ENCODE measurements at regions not wholly inside any gene's neighbourhood (a gene's known extent, or its start where the extent isn't known, plus 50 kb on each side); places are given as distances from the start of the nearest gene placed in this dataset.

DNA sequence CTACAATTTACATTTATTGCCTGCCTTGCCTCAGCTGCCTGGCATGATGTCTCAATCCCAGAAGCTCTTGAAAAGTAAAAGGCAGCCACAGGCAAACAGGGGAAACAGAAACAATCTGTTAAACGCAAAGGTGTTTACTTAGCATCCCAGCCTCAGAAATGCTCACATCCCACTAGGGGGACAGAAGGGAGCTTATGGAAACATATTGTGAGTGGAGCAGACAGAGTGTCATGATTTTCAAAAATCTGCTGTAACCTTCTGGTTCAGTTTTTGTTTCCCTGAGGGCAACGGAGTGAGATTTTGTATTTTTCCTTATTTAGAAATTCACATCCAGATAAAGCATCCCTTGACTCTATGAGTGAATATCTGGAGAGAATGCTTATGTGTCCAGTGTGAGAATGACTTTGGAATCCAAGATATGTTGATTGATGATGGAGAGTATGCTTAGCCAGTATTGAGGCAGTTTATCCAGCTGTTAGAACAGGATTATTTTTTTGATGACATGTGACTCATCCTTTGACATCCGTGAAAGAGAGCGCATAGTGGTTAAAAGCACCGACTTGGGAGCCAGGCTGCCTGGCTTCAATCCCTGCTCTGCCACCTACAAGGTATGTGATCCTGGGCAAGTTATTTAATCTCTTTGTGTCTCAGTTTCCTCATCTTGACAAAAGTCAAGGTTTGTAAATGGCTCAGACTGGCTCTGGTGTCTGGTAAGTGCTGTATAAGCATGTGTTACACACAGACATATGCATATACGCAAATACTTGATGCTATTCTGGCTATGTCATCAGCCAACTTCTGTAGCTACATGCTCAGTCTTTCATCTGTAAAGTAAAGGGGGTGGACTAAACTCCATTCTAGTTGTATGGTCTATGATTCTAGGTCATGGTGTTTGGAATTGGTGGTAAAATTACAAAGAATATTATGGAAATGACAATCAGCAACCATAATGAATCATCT lies 381.2 kb downstream of the RAPGEF2 start:
- Histone ChIP-seq H3K4me1 (peaks cover 0 to 6% (median 1%) of the 10 kb centered on the region in 4 donors), H3K36me3 (no peaks in the 10 kb centered on the region), H3K27me3 (peaks cover 11% of the 10 kb centered on the region), H3K9me3 (no peaks in the 10 kb centered on the region), H3K27ac (no peak overlapping the region), H3K4me3 (no peak overlapping the region)
- TF ChIP-seq EP300 (IDR thresholded peaks at IDR 0.05; ENCODE audit: low read depth) = no peak
- TF ChIP-seq, protein P1, sequence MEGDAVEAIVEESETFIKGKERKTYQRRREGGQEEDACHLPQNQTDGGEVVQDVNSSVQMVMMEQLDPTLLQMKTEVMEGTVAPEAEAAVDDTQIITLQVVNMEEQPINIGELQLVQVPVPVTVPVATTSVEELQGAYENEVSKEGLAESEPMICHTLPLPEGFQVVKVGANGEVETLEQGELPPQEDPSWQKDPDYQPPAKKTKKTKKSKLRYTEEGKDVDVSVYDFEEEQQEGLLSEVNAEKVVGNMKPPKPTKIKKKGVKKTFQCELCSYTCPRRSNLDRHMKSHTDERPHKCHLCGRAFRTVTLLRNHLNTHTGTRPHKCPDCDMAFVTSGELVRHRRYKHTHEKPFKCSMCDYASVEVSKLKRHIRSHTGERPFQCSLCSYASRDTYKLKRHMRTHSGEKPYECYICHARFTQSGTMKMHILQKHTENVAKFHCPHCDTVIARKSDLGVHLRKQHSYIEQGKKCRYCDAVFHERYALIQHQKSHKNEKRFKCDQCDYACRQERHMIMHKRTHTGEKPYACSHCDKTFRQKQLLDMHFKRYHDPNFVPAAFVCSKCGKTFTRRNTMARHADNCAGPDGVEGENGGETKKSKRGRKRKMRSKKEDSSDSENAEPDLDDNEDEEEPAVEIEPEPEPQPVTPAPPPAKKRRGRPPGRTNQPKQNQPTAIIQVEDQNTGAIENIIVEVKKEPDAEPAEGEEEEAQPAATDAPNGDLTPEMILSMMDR (IDR thresholded peaks at IDR 0.05) = no peak
- TF ChIP-seq POLR2AphosphoS5 (IDR thresholded peaks at IDR 0.05) = no peak
- no peak for TF ChIP-seq POLR2A (IDR thresholded peaks at IDR 0.05)
- in situ Hi-C loops (cut with MboI; ENCODE audit: low pct_ligation_motif_present in 1 of 4, low pct_unique_long_range_greater_than_20kb in 1 of 4, low sequenced_read_pairs in 3 of 4) = no loop called here
- 72 to 75% methylated on average over 6 of the region's 6 CpGs for whole genome bisulfite sequencing, 2 donors (ENCODE audit: low coverage in 1 of 2)
- DNase-seq = no peak
- intact Hi-C loops (cut with DNase I; ENCODE audit: low total_unique reads) = no loop called here

GRCh38 chr4:159484864-159485263 lies 382.0 kb downstream of the RAPGEF2 start:
- Histone ChIP-seq H3K36me3 (no peaks in the 10 kb centered on the region), H3K9me3 (no peaks in the 10 kb centered on the region), H3K4me1 (peaks cover 0 to 6% (median 1%) of the 10 kb centered on the region in 4 donors), H3K4me3 (no peak overlapping the region), H3K27ac (no peak overlapping the region), H3K27me3 (peaks cover 11% of the 10 kb centered on the region)
- DNase-seq = no peak
- WGBS, 2 donors (ENCODE audit: low coverage in 1 of 2) = 50 to 60% methylated on average over 2 of the region's 2 CpGs
- intact Hi-C loops (cut with DNase I; ENCODE audit: low total_unique reads) (no loop called here), in situ Hi-C loops (cut with MboI; ENCODE audit: low pct_ligation_motif_present in 1 of 4, low pct_unique_long_range_greater_than_20kb in 1 of 4, low sequenced_read_pairs in 3 of 4) (no loop called here)
- TF ChIP-seq POLR2AphosphoS5 (IDR thresholded peaks at IDR 0.05) = no peak
- no peak for TF ChIP-seq POLR2A (IDR thresholded peaks at IDR 0.05)
- no peak for TF ChIP-seq EP300 (IDR thresholded peaks at IDR 0.05; ENCODE audit: low read depth)
- TF ChIP-seq, protein P1 (IDR thresholded peaks at IDR 0.05) = no peak

- Histone ChIP-seq H3K9me3 (no peaks in the 10 kb centered on the region), H3K36me3 (no peaks in the 10 kb centered on the region), H3K27me3 (peaks cover 11% of the 10 kb centered on the region), H3K4me3 (no peak overlapping the region), H3K4me1 (peaks cover 0 to 6% (median 1%) of the 10 kb centered on the region in 4 donors), H3K27ac (no peak overlapping the region)
- intact Hi-C loops (cut with DNase I; ENCODE audit: low total_unique reads) = no loop called here
- in situ Hi-C loops (cut with MboI; ENCODE audit: low pct_ligation_motif_present in 1 of 4, low pct_unique_long_range_greater_than_20kb in 1 of 4, low sequenced_read_pairs in 3 of 4) = no loop called here
- no peak for TF ChIP-seq EP300 (IDR thresholded peaks at IDR 0.05; ENCODE audit: low read depth)
- TF ChIP-seq, protein P1 (IDR thresholded peaks at IDR 0.05) = peak; percentile 57 to 73 (median 70)
- peak; percentile 20 for DNase-seq
- WGBS, 2 donors (ENCODE audit: low coverage in 1 of 2) = 10 to 18% methylated on average over 3 to 8 of the region's 8 CpGs
Observed at GRCh38 chr4:159487284-159487747, 384.4 kb downstream of the RAPGEF2 start.

DNA sequence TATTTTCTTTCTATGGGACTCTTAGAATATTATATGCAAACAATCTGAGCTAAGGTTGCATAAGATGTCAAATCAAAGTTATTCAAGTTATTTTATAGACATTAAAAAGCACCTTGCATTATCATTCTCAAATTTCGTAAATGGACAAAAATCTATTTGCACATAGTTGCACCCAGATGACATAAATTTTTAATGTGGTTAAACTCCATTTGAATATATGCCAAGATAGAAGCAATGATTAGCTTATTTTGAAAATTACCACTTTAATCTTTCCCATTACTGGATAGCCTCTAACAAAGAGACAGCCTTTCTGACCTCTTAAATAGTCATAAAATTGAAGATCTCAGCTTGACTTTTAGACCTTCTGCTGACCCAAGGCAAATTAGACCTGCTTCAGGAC lies 386.8 kb downstream of the RAPGEF2 start:
- 67 to 69% methylated on average over 1 of the region's 1 CpG for WGBS, 2 donors (ENCODE audit: low coverage in 1 of 2)
- Histone ChIP-seq H3K4me3 (no peak overlapping the region), H3K27me3 (peaks cover 11% of the 10 kb centered on the region), H3K9me3 (no peaks in the 10 kb centered on the region), H3K4me1 (peaks cover 0 to 6% (median 1%) of the 10 kb centered on the region in 4 donors), H3K36me3 (no peaks in the 10 kb centered on the region), H3K27ac (no peak overlapping the region)
- TF ChIP-seq, protein P1 (IDR thresholded peaks at IDR 0.05) = no peak
- TF ChIP-seq POLR2A (IDR thresholded peaks at IDR 0.05) (no peak), POLR2AphosphoS5 (IDR thresholded peaks at IDR 0.05) (no peak)
- intact Hi-C loops (cut with DNase I; ENCODE audit: low total_unique reads) (no loop called here), in situ Hi-C loops (cut with MboI; ENCODE audit: low pct_ligation_motif_present in 1 of 4, low pct_unique_long_range_greater_than_20kb in 1 of 4, low sequenced_read_pairs in 3 of 4) (no loop called here)
- DNase-seq = no peak
